Activated B cell treated with CpG ODN at 0.5 μM for 24 hours (primary cell): ENCODE measurements at regions not wholly inside any gene's neighbourhood (a gene's known extent, or its start where the extent isn't known, plus 50 kb on each side); places are given as distances from the start of the nearest gene placed in this dataset.
A peak's percentile ranks its signal among the peaks of the same experiment; 100 is the strongest.

ENCODE experiments used
- ATAC-seq: fragments of 200-7000 bp; cut with Tn5 transposase; one replicate; pipeline ENCODE4 v1.10.0; 2021; ENCODE audit warnings: low read depth, mild to moderate bottlenecking, moderate library complexity
- CTCF ChIA-PET: fragments of 350-600 bp; sonication (Branson Sonifier 250); formaldehyde crosslinking; loops from one replicate; lab custom pipeline; 2021; ENCODE audit warnings: antibody characterized with exemption; lab: Charles Lee
- POLR2A ChIA-PET: fragments of 350-600 bp; sonication (Branson Sonifier 250); formaldehyde crosslinking; loops from one replicate; lab custom pipeline; 2021; ENCODE audit warnings: antibody characterized with exemption; lab: Charles Lee
- DNase-seq: peaks from one replicate; pipeline ENCODE4 v3.0.0; 2022
- H3K27ac Mint-ChIP-seq: one replicate; pipeline ENCODE4 v1.8.0; 2020; ENCODE audit warnings: mixed read lengths
- H3K27me3 Mint-ChIP-seq: one replicate; pipeline ENCODE4 v1.8.0; 2021; ENCODE audit warnings: mixed read lengths
- H3K36me3 Mint-ChIP-seq: one replicate; pipeline ENCODE4 v1.8.0; 2021; ENCODE audit warnings: low read depth, mixed read lengths
- H3K4me1 Mint-ChIP-seq: one replicate; pipeline ENCODE4 v1.8.0; 2021; ENCODE audit warnings: mixed read lengths
- H3K4me3 Mint-ChIP-seq: one replicate; pipeline ENCODE4 v1.8.0; 2020; ENCODE audit warnings: mild to moderate bottlenecking, mixed read lengths
- H3K9me3 Mint-ChIP-seq: one replicate; pipeline ENCODE4 v1.8.0; 2020; ENCODE audit warnings: mixed read lengths
- CTCF ChIP-seq: fragments of 200-600 bp; IDR thresholded peaks from one replicate; pipeline ENCODE4 v1.8.0; 2022; ENCODE audit warnings: antibody characterized with exemption, mild to moderate bottlenecking
- intact Hi-C: fragments of 100-400 bp; cut with micrococcal nuclease; formaldehyde crosslinking; loops from one replicate; pipeline ENCODE4 v1.15.1; 2024

DNA sequence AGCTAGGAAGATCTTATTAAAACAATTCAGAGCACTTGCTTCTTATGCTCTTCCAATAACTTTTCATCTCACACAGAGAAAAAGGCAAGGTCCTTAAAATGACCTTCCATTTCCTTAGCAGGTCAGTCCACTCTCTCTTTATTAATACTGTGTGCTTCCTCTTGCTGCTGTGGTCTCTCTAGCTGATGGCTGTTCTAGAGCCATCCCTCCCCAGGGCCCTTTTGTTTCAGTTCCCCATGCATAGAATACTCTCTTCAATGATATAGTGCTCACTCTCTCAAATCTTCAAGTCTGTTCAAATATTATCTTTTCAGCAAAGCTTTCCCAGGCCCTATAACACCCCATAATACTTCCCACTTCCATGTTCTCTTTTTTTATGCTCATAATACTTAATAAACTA is 469.3 kb downstream of the METTL4 start:
- intact Hi-C loops, result no loop called here
- H3K4me1 Mint-ChIP-seq, result peaks cover 5% of the 10 kb centered on the region
- no peak overlapping the region for H3K27ac Mint-ChIP-seq
- TF ChIP-seq CTCF, result no peak
- H3K27me3 Mint-ChIP-seq, result peaks cover 4% of the 10 kb centered on the region
- peak; percentile 54 for ATAC-seq
- ChIA-PET CTCF (no interaction called here), POLR2A (no interaction called here)
- H3K36me3 Mint-ChIP-seq, result no peaks in the 10 kb centered on the region
- DNase-seq, result no peak
- H3K9me3 Mint-ChIP-seq, result no peaks in the 10 kb centered on the region
- H3K4me3 Mint-ChIP-seq, result no peak overlapping the region

GRCh38 chr18:2103299-2103698 is 468.0 kb downstream of the METTL4 start:
- DNase-seq, result no peak
- intact Hi-C loops, result no loop called here
- Mint-ChIP-seq H3K4me3 (no peak overlapping the region), H3K9me3 (no peaks in the 10 kb centered on the region), H3K4me1 (peaks cover 5% of the 10 kb centered on the region), H3K36me3 (no peaks in the 10 kb centered on the region), H3K27ac (no peak overlapping the region), H3K27me3 (peaks cover 2% of the 10 kb centered on the region)
- ATAC-seq, result no peak
- POLR2A ChIA-PET, result no interaction called here
- CTCF ChIA-PET, result no interaction called here
- TF ChIP-seq CTCF, result no peak

DNA sequence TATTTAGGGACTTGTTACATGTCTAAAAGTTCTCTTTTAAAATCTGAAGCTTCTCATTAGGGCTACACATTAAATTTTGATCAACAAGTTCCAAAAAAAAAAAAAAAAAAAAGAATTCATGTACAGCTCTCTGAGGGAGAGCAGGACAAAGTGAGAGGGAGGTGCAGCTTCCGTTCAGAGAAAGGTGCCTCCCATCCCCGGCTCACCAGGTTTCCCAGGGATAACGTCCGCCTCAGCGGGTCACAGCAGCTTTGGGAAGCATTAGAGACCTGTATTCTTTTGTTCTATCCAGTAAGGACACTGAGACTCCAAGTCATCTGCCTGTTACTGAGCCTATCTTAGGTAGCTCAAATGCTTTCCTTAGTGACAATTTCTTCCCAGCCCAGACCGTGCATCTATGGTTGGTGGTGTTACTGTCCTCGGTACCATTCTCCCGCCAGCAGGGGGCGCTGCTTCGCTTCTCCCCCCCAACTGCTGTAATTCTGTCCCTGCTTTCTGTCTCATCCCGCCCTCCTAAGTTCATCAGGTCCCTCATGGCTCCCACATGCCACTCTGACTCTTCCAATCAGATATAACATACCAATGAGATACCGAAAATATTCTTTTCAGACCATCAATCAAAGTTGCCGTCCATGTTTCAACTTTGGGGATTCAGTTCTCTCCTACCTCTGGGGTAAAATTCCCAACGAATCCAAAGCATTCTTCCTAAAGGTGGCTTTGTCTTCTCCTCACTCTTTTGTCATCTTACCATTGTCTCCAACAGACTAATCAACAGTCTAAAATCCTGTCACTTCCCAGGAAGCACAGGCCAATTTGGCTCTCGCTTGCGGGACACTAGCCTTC is 466.5 kb downstream of the METTL4 start:
- Mint-ChIP-seq H3K4me3 (no peak overlapping the region), H3K9me3 (no peaks in the 10 kb centered on the region), H3K27ac (no peak overlapping the region), H3K27me3 (peaks cover 4% of the 10 kb centered on the region), H3K36me3 (no peaks in the 10 kb centered on the region), H3K4me1 (peaks cover 5% of the 10 kb centered on the region)
- POLR2A ChIA-PET, result no interaction called here
- no peak for DNase-seq
- intact Hi-C loops, result loop anchor here (1.0 kb wide), 1 partner anchor 442 kb away; no protein-coding TSS in a partner anchor
- TF ChIP-seq CTCF, result no peak
- CTCF ChIA-PET, result interaction anchor here (0.8 to 2.1 kb wide), 5 partner anchors 10 to 880 kb away, joined by 3 to 12 read pairs (median 4); no protein-coding TSS in a partner anchor
- ATAC-seq, result no peak

- POLR2A ChIA-PET, result no interaction called here
- DNase-seq (no peak), ATAC-seq (no peak)
- H3K4me3 Mint-ChIP-seq, result no peak overlapping the region
- no peaks in the 10 kb centered on the region for H3K4me1 Mint-ChIP-seq
- H3K27ac Mint-ChIP-seq, result no peak overlapping the region
- H3K9me3 Mint-ChIP-seq, result no peaks in the 10 kb centered on the region
- no peak for TF ChIP-seq CTCF
- CTCF ChIA-PET, result no interaction called here
- H3K27me3 Mint-ChIP-seq, result peaks cover 13% of the 10 kb centered on the region
- H3K36me3 Mint-ChIP-seq, result no peaks in the 10 kb centered on the region
- intact Hi-C loops, result no loop called here
Observed at GRCh38 chr18:2108591-2108990, 462.7 kb downstream of the METTL4 start.

- CTCF ChIA-PET, result no interaction called here
- Mint-ChIP-seq H3K36me3 (no peaks in the 10 kb centered on the region), H3K4me3 (no peak overlapping the region), H3K27ac (no peak overlapping the region), H3K4me1 (no peaks in the 10 kb centered on the region), H3K27me3 (peaks cover 18% of the 10 kb centered on the region), H3K9me3 (no peaks in the 10 kb centered on the region)
- intact Hi-C loops, result no loop called here
- ATAC-seq (no peak), DNase-seq (no peak)
- TF ChIP-seq CTCF, result no peak
- POLR2A ChIA-PET, result no interaction called here
Observed at GRCh38 chr18:2111456-2111855, 459.8 kb downstream of the METTL4 start.
